ENCODE measurements at regions not wholly inside any gene's neighbourhood (a gene's known extent, or its start where the extent isn't known, plus 50 kb on each side); places are given as distances from the start of the nearest gene placed in this dataset.

DNA sequence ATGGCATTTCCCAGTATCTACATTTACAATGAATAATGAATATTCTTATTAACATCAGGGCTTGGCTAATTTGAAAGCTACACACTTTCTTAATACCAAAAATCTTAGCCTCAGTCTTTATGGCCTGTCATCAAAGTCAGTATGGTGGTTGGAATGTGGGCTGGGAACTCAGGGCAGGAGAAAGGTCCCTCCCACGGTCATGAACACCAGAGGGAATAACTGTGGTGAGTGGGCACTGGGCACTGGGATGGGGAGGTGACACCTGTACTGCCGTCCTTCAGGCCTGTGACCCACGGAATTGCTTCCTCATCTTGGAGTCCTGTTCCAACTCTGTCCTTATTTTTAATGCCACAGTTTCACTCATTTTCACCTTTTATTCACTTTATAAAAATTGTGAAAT lies 276.9 kb upstream of the PLPP4 start:
- no peak for DNase-seq
- no peak overlapping the region for H3K27ac ChIP-seq
- H3K27me3 ChIP-seq: no peaks in the 10 kb centered on the region
- in situ Hi-C loops (cut with MboI; ENCODE audit: low pct_ligation_motif_present in 1 of 4, low pct_unique_long_range_greater_than_20kb in 1 of 4, low sequenced_read_pairs in 3 of 4): no loop called here
- no peaks in the 10 kb centered on the region for H3K4me1 ChIP-seq
- no peak for TF ChIP-seq POLR2A (IDR thresholded peaks at IDR 0.05)
- WGBS, 2 donors (ENCODE audit: low coverage in 1 of 2): 66% methylated on average over 3 of the region's 3 CpGs; no CpG with 5 or more reads in 1 of the 2 donors
- H3K4me3 ChIP-seq: no peak overlapping the region
- intact Hi-C loops (cut with DNase I; ENCODE audit: low total_unique reads): no loop called here
- no peaks in the 10 kb centered on the region for H3K36me3 ChIP-seq
- no peaks in the 10 kb centered on the region for H3K9me3 ChIP-seq

GRCh38 chr10:120181154-120181553 lies 275.9 kb upstream of the PLPP4 start:
- intact Hi-C loops (cut with DNase I; ENCODE audit: low total_unique reads): no loop called here
- no peaks in the 10 kb centered on the region for H3K4me1 ChIP-seq
- in situ Hi-C loops (cut with MboI; ENCODE audit: low pct_ligation_motif_present in 1 of 4, low pct_unique_long_range_greater_than_20kb in 1 of 4, low sequenced_read_pairs in 3 of 4): no loop called here
- H3K27ac ChIP-seq: no peak overlapping the region
- no peaks in the 10 kb centered on the region for H3K36me3 ChIP-seq
- no peaks in the 10 kb centered on the region for H3K9me3 ChIP-seq
- TF ChIP-seq EP300 (IDR thresholded peaks at IDR 0.05; ENCODE audit: low read depth): no peak
- TF ChIP-seq CTCF (IDR thresholded peaks at IDR 0.05): no peak
- no peak for TF ChIP-seq POLR2A (IDR thresholded peaks at IDR 0.05)
- no peak for TF ChIP-seq POLR2AphosphoS5 (IDR thresholded peaks at IDR 0.05)
- no peak for DNase-seq
- no peaks in the 10 kb centered on the region for H3K27me3 ChIP-seq
- WGBS, 2 donors (ENCODE audit: low coverage in 1 of 2): 57 to 70% methylated on average over 6 to 8 of the region's 8 CpGs
- H3K4me3 ChIP-seq: no peak overlapping the region

- no peaks in the 10 kb centered on the region for H3K27me3 ChIP-seq
- H3K4me1 ChIP-seq: no peaks in the 10 kb centered on the region
- no peak for DNase-seq
- intact Hi-C loops (cut with DNase I; ENCODE audit: low total_unique reads) (no loop called here), in situ Hi-C loops (cut with MboI; ENCODE audit: low pct_ligation_motif_present in 1 of 4, low pct_unique_long_range_greater_than_20kb in 1 of 4, low sequenced_read_pairs in 3 of 4) (no loop called here)
- no peak overlapping the region for H3K4me3 ChIP-seq
- H3K27ac ChIP-seq: no peak overlapping the region
- H3K9me3 ChIP-seq: no peaks in the 10 kb centered on the region
- no peaks in the 10 kb centered on the region for H3K36me3 ChIP-seq
- WGBS, 2 donors (ENCODE audit: low coverage in 1 of 2): 28 to 33% methylated on average over 1 of the region's 1 CpG
- TF ChIP-seq POLR2A (IDR thresholded peaks at IDR 0.05): no peak
- no peak for TF ChIP-seq EP300 (IDR thresholded peaks at IDR 0.05; ENCODE audit: low read depth)
- TF ChIP-seq CTCF (IDR thresholded peaks at IDR 0.05): no peak
- TF ChIP-seq POLR2AphosphoS5 (IDR thresholded peaks at IDR 0.05): no peak
These were observed 274.6 kb upstream of the PLPP4 start for GRCh38 chr10:120182431-120182830.

GRCh38 chr10:120183546-120183945 lies 273.5 kb upstream of the PLPP4 start:
- 58 to 66% methylated on average over 2 to 3 of the region's 3 CpGs for WGBS, 2 donors (ENCODE audit: low coverage in 1 of 2)
- no peaks in the 10 kb centered on the region for H3K4me1 ChIP-seq
- in situ Hi-C loops (cut with MboI; ENCODE audit: low pct_ligation_motif_present in 1 of 4, low pct_unique_long_range_greater_than_20kb in 1 of 4, low sequenced_read_pairs in 3 of 4) (no loop called here), intact Hi-C loops (cut with DNase I; ENCODE audit: low total_unique reads) (no loop called here)
- no peak overlapping the region for H3K27ac ChIP-seq
- no peak for TF ChIP-seq EP300 (IDR thresholded peaks at IDR 0.05; ENCODE audit: low read depth)
- TF ChIP-seq CTCF (IDR thresholded peaks at IDR 0.05): no peak
- no peak for TF ChIP-seq POLR2AphosphoS5 (IDR thresholded peaks at IDR 0.05)
- TF ChIP-seq POLR2A (IDR thresholded peaks at IDR 0.05): no peak
- H3K4me3 ChIP-seq: no peak overlapping the region
- H3K36me3 ChIP-seq: no peaks in the 10 kb centered on the region
- no peak for DNase-seq
- no peaks in the 10 kb centered on the region for H3K9me3 ChIP-seq
- H3K27me3 ChIP-seq: no peaks in the 10 kb centered on the region

GRCh38 chr10:120184547-120185337 lies 272.3 kb upstream of the PLPP4 start:
- WGBS, 2 donors (ENCODE audit: low coverage in 1 of 2): 70 to 72% methylated on average over 3 to 7 of the region's 7 CpGs
- in situ Hi-C loops (cut with MboI; ENCODE audit: low pct_ligation_motif_present in 1 of 4, low pct_unique_long_range_greater_than_20kb in 1 of 4, low sequenced_read_pairs in 3 of 4): no loop called here
- no peaks in the 10 kb centered on the region for H3K4me1 ChIP-seq

More at GRCh38 chr10:120184547-120185337, 272.3 kb upstream of the PLPP4 start:
- no peak for TF ChIP-seq CTCF (IDR thresholded peaks at IDR 0.05)
- no peak for TF ChIP-seq POLR2AphosphoS5 (IDR thresholded peaks at IDR 0.05)
- no peak for TF ChIP-seq EP300 (IDR thresholded peaks at IDR 0.05; ENCODE audit: low read depth)
- no peak for TF ChIP-seq POLR2A (IDR thresholded peaks at IDR 0.05)
- DNase-seq: no peak
- no peaks in the 10 kb centered on the region for H3K27me3 ChIP-seq
- H3K9me3 ChIP-seq: no peaks in the 10 kb centered on the region
- no peak overlapping the region for H3K4me3 ChIP-seq
- intact Hi-C loops (cut with DNase I; ENCODE audit: low total_unique reads): no loop called here
- no peak overlapping the region for H3K27ac ChIP-seq
- no peaks in the 10 kb centered on the region for H3K36me3 ChIP-seq
